T-cell (primary cell): ENCODE measurements at regions not wholly inside any gene's neighbourhood (a gene's known extent, or its start where the extent isn't known, plus 50 kb on each side); places are given as distances from the start of the nearest gene placed in this dataset.

Experiments used
- ATAC-seq, 4 experiments: fragments of 200-7000 bp in 3 of 4; fragments of 150-1000 bp in 1 of 4; cut with Tn5 transposase; replicated peaks in 1 of 4; 1 replicate in 3 of 4; 2 replicates in 1 of 4; pipeline ENCODE4 v1.10.0; 2021; ENCODE audit warnings: moderate library complexity in 3 of 4, mild to moderate bottlenecking in 2 of 4, moderate number of reproducible peaks in 1 of 4
- CTCF ChIA-PET, 2 donors: fragments of 300-600 bp; sonication (Branson Sonifier 250); formaldehyde crosslinking; loops; one replicate each; lab custom pipeline; 2022; ENCODE audit warnings: antibody characterized with exemption in 2 of 2; lab: Charles Lee
- POLR2A ChIA-PET, 2 donors: fragments of 300-600 bp; sonication (Branson Sonifier 250); formaldehyde crosslinking; loops; one replicate each; lab custom pipeline; 2022; ENCODE audit warnings: antibody characterized with exemption in 2 of 2; lab: Charles Lee
- DNase-seq, 35 experiments: peaks; one replicate each; pipeline versions ENCODE4 v3.0.0 to v3.0.0-alpha.2; 2013 to 2023
- H3K27ac ChIP-seq: one replicate; pipeline ENCODE4 v1.5.1; 2013; ENCODE audit warnings: low read length
- H3K27me3 ChIP-seq, 2 experiments: replicated peaks in 1 of 2; 1 replicate in 1 of 2; 2 replicates in 1 of 2; pipeline versions ENCODE4 v1.6.1 to v1.7.0; 2013; ENCODE audit warnings: low read length in 1 of 2, mixed read lengths in 1 of 2; ENCODE audit not compliant: control insufficient read depth in 2 of 2, insufficient read depth in 2 of 2; ENCODE audit errors: extremely low read depth in 1 of 2
- H3K36me3 ChIP-seq, 2 donors: 1 replicate in 1 of 2; 2 replicates in 1 of 2; pipeline versions ENCODE4 v1.6.1 to v1.7.0; 2013; ENCODE audit warnings: low read length in 1 of 2; ENCODE audit not compliant: control insufficient read depth in 2 of 2, insufficient read depth in 1 of 2; ENCODE audit errors: extremely low read depth in 1 of 2
- H3K4me1 ChIP-seq, 2 experiments: 1 replicate in 1 of 2; 2 replicates in 1 of 2; pipeline versions ENCODE4 v1.6.1 to v1.7.0; 2013; ENCODE audit warnings: low read length in 2 of 2, mixed read lengths in 1 of 2; ENCODE audit not compliant: insufficient read depth in 2 of 2, control insufficient read depth in 1 of 2; ENCODE audit errors: extremely low read depth in 1 of 2
- H3K4me3 ChIP-seq, 2 donors: 1 replicate in 1 of 2; 2 replicates in 1 of 2; pipeline versions ENCODE4 v1.5.1 to v1.7.0; 2013; ENCODE audit warnings: mild to moderate bottlenecking in 2 of 2, low read length in 1 of 2, moderate library complexity in 1 of 2; ENCODE audit not compliant: control insufficient read depth in 1 of 2; ENCODE audit errors: extremely low read depth in 1 of 2
- H3K9me3 ChIP-seq: 2 replicates; pipeline ENCODE4 v1.7.0; 2013
- H3K27ac Mint-ChIP-seq, 2 donors: one replicate each; pipeline ENCODE4 v1.8.0; 2020 to 2021; ENCODE audit warnings: mild to moderate bottlenecking in 2 of 2, mixed read lengths in 2 of 2
- H3K27me3 Mint-ChIP-seq, 2 donors: one replicate each; pipeline ENCODE4 v1.8.0; 2021 to 2022; ENCODE audit warnings: mixed read lengths in 2 of 2
- H3K36me3 Mint-ChIP-seq: one replicate; pipeline ENCODE4 v1.8.0; 2021; ENCODE audit warnings: mixed read lengths
- H3K4me1 Mint-ChIP-seq, 3 donors: one replicate each; pipeline ENCODE4 v1.8.0; 2020 to 2022; ENCODE audit warnings: mixed read lengths in 3 of 3, mild to moderate bottlenecking in 1 of 3
- H3K4me3 Mint-ChIP-seq, 3 donors: one replicate each; pipeline ENCODE4 v1.8.0; 2020 to 2022; ENCODE audit warnings: mild to moderate bottlenecking in 3 of 3, mixed read lengths in 3 of 3, moderate library complexity in 3 of 3
- H3K9me3 Mint-ChIP-seq, 3 donors: one replicate each; pipeline ENCODE4 v1.8.0; 2020 to 2022; ENCODE audit warnings: mixed read lengths in 3 of 3
- WGBS: methylation state at CpG from one replicate; pipeline ENCODE4 v1.1.5; 2013; ENCODE audit warnings: missing lambda C conversion rate; ENCODE audit not compliant: insufficient coverage; 5-methylcytosine and 5-hydroxymethylcytosine counted together

DNA sequence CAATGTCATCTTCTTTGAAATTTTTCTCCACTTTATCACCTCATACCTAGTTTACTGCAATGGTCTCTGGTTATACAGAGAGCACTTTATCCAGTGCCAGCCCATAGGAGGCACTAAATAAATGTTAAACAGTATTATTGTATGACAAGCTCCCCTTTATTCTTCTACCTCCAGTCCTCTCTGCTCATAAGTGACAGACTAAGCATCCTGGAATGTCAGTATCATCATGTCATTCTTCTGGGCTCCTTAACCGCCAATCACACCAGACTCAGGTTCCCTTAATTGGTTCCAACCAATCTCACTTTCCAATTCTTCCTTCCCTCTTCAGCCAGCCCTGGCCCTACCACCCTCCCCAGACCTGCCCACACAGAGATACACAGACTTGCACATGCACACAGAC is 93.1 kb downstream of the RPL27A start:
- no peak for DNase-seq
- no peaks in the 10 kb centered on the region for H3K4me1 ChIP-seq
- H3K4me3 ChIP-seq, result no peak overlapping the region
- H3K36me3 ChIP-seq, result no peaks in the 10 kb centered on the region
- H3K27ac Mint-ChIP-seq, result no peak overlapping the region
- ChIA-PET CTCF (no interaction called here), POLR2A (no interaction called here)
- H3K36me3 Mint-ChIP-seq, result no peaks in the 10 kb centered on the region
- 100% methylated on average over 1 of the region's 1 CpG for WGBS
- no peaks in the 10 kb centered on the region for H3K9me3 ChIP-seq
- no peak overlapping the region for H3K4me3 Mint-ChIP-seq
- H3K27me3 Mint-ChIP-seq, result peaks cover 15% of the 10 kb centered on the region in 2 donors
- peaks cover 0 to 5% of the 10 kb centered on the region in 2 experiments for H3K27me3 ChIP-seq
- no peak overlapping the region for H3K27ac ChIP-seq
- H3K9me3 Mint-ChIP-seq, result no peaks in the 10 kb centered on the region
- no peak for ATAC-seq
- no peaks in the 10 kb centered on the region for H3K4me1 Mint-ChIP-seq

DNA sequence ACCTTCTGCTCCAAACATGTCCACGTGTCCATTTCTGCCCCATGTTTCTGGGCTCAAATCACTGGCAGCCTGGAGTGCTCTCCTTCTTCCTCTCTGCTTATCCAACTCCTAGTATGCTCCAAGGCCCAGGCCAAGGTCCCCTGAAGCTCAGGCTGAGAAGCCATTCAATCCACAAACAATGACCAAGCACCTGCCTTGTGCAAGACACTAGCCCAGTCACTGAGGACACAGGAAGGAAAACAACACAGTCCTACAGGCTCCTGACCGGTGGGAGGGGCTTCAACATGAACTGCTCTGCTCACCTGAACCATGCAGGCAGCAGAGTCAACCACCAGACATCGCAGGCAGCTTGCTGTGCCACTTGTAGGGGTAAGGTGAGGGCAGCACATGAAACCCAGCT is 93.6 kb downstream of the RPL27A start:
- POLR2A ChIA-PET, result no interaction called here

DNA sequence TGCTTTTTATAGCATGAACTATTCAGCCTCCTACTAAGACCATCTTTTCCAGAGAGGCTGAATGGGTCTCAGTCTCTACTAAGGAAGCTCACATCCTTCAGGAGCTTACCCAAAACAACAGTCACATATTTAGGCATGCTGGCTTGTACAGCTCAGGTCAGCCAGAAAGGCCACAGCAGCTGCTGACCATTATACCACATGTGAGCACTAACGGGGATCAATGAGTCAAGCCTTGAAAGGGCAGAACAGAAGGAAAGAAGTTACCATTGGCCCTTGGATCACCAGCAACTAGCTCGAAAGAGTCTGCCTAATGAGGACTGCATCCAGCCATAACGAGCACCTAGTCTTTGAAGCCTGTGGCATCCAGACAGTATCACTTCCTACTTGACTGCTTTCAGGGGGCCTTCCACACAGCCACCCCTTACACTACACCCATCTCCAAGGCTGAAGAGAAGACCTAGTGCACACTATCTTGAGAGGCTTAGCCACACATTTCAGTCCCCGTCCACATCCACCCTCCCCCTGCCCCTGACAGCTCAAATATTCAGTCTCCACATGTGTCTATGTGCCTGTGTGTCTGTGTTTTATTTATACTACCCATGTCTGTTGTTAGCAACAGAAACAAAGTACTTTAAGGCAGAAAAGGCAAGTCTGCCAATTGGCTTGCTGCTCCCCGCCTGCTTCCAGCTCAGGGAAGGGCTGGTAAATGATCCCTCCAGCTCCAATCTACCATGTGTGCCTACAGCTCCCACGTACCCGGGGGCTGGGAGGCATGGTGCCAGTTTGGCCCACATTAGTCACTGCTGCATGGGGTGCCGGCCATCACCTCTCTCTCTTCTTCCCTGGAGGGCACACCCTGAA is 95.5 kb downstream of the RPL27A start:
- POLR2A ChIA-PET, result interaction anchor here in 1 of 2 donors (0.6 kb wide), 1 partner anchor 134 kb away, joined by 13 read pairs; no protein-coding TSS in a partner anchor
- 83% methylated on average over 7 of the region's 8 CpGs for WGBS

More for the DNA sequence above, 93.6 kb downstream of the RPL27A start:
- ATAC-seq (no peak), DNase-seq (no peak)
- Mint-ChIP-seq H3K36me3 (no peaks in the 10 kb centered on the region), H3K27me3 (peaks cover 18 to 20% of the 10 kb centered on the region in 2 donors), H3K9me3 (no peaks in the 10 kb centered on the region), H3K4me3 (no peak overlapping the region), H3K27ac (no peak overlapping the region), H3K4me1 (no peaks in the 10 kb centered on the region)
- no peaks in the 10 kb centered on the region for H3K4me1 ChIP-seq
- no peak overlapping the region for H3K4me3 ChIP-seq
- 100% methylated on average over 3 of the region's 3 CpGs for WGBS
- H3K36me3 ChIP-seq, result no peaks in the 10 kb centered on the region
- no peak overlapping the region for H3K27ac ChIP-seq
- CTCF ChIA-PET, result no interaction called here
- H3K9me3 ChIP-seq, result no peaks in the 10 kb centered on the region
- H3K27me3 ChIP-seq, result peaks cover 0 to 7% of the 10 kb centered on the region in 2 experiments

DNA sequence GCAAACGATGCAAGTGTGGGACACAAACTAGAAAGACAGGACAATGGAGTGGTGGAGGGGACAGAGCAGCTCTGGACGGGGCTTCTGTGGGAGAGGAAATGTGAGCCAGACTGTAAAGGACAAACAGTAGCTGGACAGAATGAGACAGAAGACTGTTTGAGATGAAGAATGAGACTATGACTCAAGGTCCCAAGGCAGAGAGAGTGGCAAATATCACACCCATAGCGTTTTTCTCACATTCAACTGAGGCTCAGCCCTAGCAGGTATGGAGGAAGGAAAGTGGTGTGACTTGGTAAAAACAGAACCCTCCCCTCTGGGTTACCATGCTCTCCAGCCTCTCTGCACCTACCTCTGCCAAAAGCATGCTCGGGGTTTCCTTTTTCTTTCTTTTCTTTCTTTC is 96.5 kb downstream of the RPL27A start:
- CTCF ChIA-PET, result no interaction called here
- no peak for DNase-seq
- WGBS, result 62% methylated on average over 2 of the region's 4 CpGs

More for the DNA sequence above, 95.5 kb downstream of the RPL27A start:
- no peaks in the 10 kb centered on the region for H3K4me1 ChIP-seq
- no peaks in the 10 kb centered on the region for H3K36me3 Mint-ChIP-seq
- DNase-seq (no peak), ATAC-seq (no peak)
- H3K4me3 Mint-ChIP-seq, result no peak overlapping the region
- no peaks in the 10 kb centered on the region for H3K36me3 ChIP-seq
- no peak overlapping the region for H3K27ac Mint-ChIP-seq
- no peaks in the 10 kb centered on the region for H3K9me3 ChIP-seq
- no peak overlapping the region for H3K4me3 ChIP-seq
- no peaks in the 10 kb centered on the region for H3K9me3 Mint-ChIP-seq
- CTCF ChIA-PET, result no interaction called here
- no peaks in the 10 kb centered on the region for H3K4me1 Mint-ChIP-seq
- no peak overlapping the region for H3K27ac ChIP-seq
- peaks cover 22 to 28% of the 10 kb centered on the region in 2 donors for H3K27me3 Mint-ChIP-seq
- peaks cover 0 to 8% of the 10 kb centered on the region in 2 experiments for H3K27me3 ChIP-seq

DNA sequence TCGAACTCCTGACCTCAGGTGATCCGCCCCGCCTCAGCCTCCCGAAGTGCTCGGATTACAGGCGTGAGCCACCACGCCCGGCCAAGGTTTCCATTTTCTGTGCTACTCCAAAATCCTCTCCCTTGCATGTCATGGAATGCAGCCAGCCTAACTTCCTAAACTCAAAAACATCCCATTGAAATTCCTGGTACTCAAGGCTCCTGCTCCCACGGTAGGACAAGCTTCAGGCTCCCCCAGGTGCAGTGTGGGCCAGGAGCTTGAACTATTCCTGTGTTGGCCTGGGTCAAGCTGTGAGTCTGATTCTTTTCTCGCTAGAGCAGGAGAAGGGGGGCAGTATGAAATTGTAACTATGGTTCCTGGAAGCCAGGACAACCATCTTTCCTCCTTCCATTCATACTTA is 97.1 kb downstream of the RPL27A start:
- ChIA-PET POLR2A (no interaction called here), CTCF (no interaction called here)
- Histone ChIP-seq H3K36me3 (no peaks in the 10 kb centered on the region), H3K27ac (no peak overlapping the region), H3K27me3 (peaks cover 0 to 6% of the 10 kb centered on the region in 2 experiments), H3K9me3 (no peaks in the 10 kb centered on the region), H3K4me1 (no peaks in the 10 kb centered on the region), H3K4me3 (no peak overlapping the region)
- Mint-ChIP-seq H3K27ac (no peak overlapping the region), H3K27me3 (peaks cover 21 to 28% of the 10 kb centered on the region in 2 donors), H3K4me1 (no peaks in the 10 kb centered on the region), H3K4me3 (no peak overlapping the region), H3K9me3 (no peaks in the 10 kb centered on the region), H3K36me3 (no peaks in the 10 kb centered on the region)
- no peak for DNase-seq
- 94% methylated on average over 8 of the region's 10 CpGs for WGBS
- ATAC-seq, result no peak

More for the DNA sequence above, 96.5 kb downstream of the RPL27A start:
- no peak overlapping the region for H3K27ac Mint-ChIP-seq
- no peaks in the 10 kb centered on the region for H3K4me1 Mint-ChIP-seq
- Histone ChIP-seq H3K4me3 (no peak overlapping the region), H3K27ac (no peak overlapping the region), H3K27me3 (peaks cover 0 to 8% of the 10 kb centered on the region in 2 experiments), H3K4me1 (no peaks in the 10 kb centered on the region), H3K36me3 (no peaks in the 10 kb centered on the region), H3K9me3 (no peaks in the 10 kb centered on the region)
- H3K36me3 Mint-ChIP-seq, result no peaks in the 10 kb centered on the region
- POLR2A ChIA-PET, result no interaction called here
- peaks cover 21 to 28% of the 10 kb centered on the region in 2 donors for H3K27me3 Mint-ChIP-seq
- ATAC-seq, result no peak
- no peaks in the 10 kb centered on the region for H3K9me3 Mint-ChIP-seq
- H3K4me3 Mint-ChIP-seq, result no peak overlapping the region

DNA sequence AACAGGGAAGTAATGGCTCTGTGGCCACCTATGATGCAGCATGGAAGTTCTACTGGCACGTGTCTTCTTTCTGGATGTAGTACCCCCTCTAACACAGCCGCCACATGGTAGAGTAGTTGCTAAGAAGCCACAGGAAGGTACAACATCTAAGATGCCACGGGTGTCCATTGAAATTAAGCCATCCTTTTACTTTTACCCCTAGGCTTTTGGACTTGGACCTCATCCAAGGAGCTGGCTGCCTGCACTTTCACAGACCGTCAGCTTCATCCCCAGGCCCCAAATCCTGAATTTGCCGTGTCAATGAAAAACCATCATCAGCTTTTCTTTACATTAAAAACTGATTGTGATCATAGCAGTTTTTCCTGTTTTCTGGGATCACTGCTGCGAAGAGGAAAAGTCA is 102.4 kb downstream of the RPL27A start:
- H3K9me3 ChIP-seq, result no peaks in the 10 kb centered on the region
- no peak for ATAC-seq
- no peaks in the 10 kb centered on the region for H3K36me3 ChIP-seq
- Mint-ChIP-seq H3K27me3 (peaks cover 15 to 21% of the 10 kb centered on the region in 2 donors), H3K4me3 (no peak overlapping the region), H3K9me3 (no peaks in the 10 kb centered on the region), H3K4me1 (no peaks in the 10 kb centered on the region), H3K36me3 (no peaks in the 10 kb centered on the region), H3K27ac (no peak overlapping the region)
- H3K4me3 ChIP-seq, result no peak overlapping the region
- WGBS, result 81% methylated on average over 4 of the region's 6 CpGs
- H3K27me3 ChIP-seq, result peaks cover 0 to 5% of the 10 kb centered on the region in 2 experiments
- no peak for DNase-seq
- no peaks in the 10 kb centered on the region for H3K4me1 ChIP-seq
- ChIA-PET POLR2A (no interaction called here), CTCF (no interaction called here)
- no peak overlapping the region for H3K27ac ChIP-seq
